ENCODE measurements at regions not wholly inside any gene's neighbourhood (a gene's known extent, or its start where the extent isn't known, plus 50 kb on each side); places are given as distances from the start of the nearest gene placed in this dataset.

GRCh38 chr9:95634114-95634513 is 117.3 kb upstream of the PTCH1 start:
- intact Hi-C loops (cut with micrococcal nuclease): no loop called here
- Histone ChIP-seq H3K9me3 (ENCODE audit: control extremely low read depth in 1 of 3, control insufficient read depth in 2 of 3, insufficient read depth in 1 of 3, low read length in 2 of 3) (peaks cover 0 to 5% (median 0%) of the 10 kb centered on the region in 3 donors), H3K4me1 (ENCODE audit: control insufficient read depth in 2 of 2, insufficient read depth in 2 of 2, low read length in 2 of 2) (no peaks in the 10 kb centered on the region), H3K9ac (ENCODE audit: low read length) (no peak overlapping the region), H2AFZ (ENCODE audit: insufficient read depth, low read depth, low read length, poor library complexity, severe bottlenecking) (no peak overlapping the region), H3K4me3 (ENCODE audit: control extremely low read depth in 1 of 5, extremely low read depth in 1 of 5, insufficient read depth in 1 of 5, low read depth in 2 of 5, low read length in 4 of 5) (no peak overlapping the region), H3K4me2 (replicated peaks; ENCODE audit: low read depth, low read length, poor library complexity, severe bottlenecking) (no peak overlapping the region), H4K20me1 (ENCODE audit: control insufficient read depth, insufficient read depth, low read length, poor library complexity, severe bottlenecking) (no peaks in the 10 kb centered on the region), H3K27ac (ENCODE audit: low read length in 2 of 2) (no peak overlapping the region), H3K27me3 (replicated peaks in 1 of 4; ENCODE audit: control extremely low read depth in 1 of 4, control insufficient read depth in 3 of 4, insufficient read depth in 4 of 4, low read length in 3 of 4) (no peaks in the 10 kb centered on the region), H3K36me3 (replicated peaks in 1 of 2; ENCODE audit: control extremely low read depth in 1 of 2, control insufficient read depth in 1 of 2, extremely low read depth in 1 of 2, insufficient read depth in 2 of 2, low read length in 1 of 2) (no peaks in the 10 kb centered on the region), H3K79me2 (ENCODE audit: control insufficient read depth, insufficient read depth, low read length) (no peaks in the 10 kb centered on the region)
- Mint-ChIP-seq H3K27me3 (peaks cover 26% of the 10 kb centered on the region), H3K9me3 (ENCODE audit: insufficient read depth) (no peaks in the 10 kb centered on the region), H3K4me1 (no peaks in the 10 kb centered on the region), H3K27ac (no peak overlapping the region), H3K4me3 (no peak overlapping the region)
- ChIA-PET POLR2A (no interaction called here), CTCF (interaction anchor here (0.6 kb wide), 1 partner anchor 50 kb away, joined by 6 read pairs; no protein-coding TSS in a partner anchor)
- 100% methylated on average over 1 of the region's 4 CpGs for whole genome bisulfite sequencing (ENCODE audit: insufficient coverage)
- ATAC-seq (ENCODE audit: low read depth) (no peak), DNase-seq (no peak)
- TF ChIP-seq CTCF (IDR thresholded peaks at IDR 0.05) (no peak), EZH2 (IDR thresholded peaks at IDR 0.05; ENCODE audit: borderline replicate concordance, insufficient read depth, low read depth, low read length, poor library complexity, severe bottlenecking) (no peak)

- POLR2A ChIA-PET: no interaction called here
These were observed 112.8 kb upstream of the PTCH1 start for GRCh38 chr9:95629585-95629984.

More at GRCh38 chr9:95629585-95629984, 112.8 kb upstream of the PTCH1 start:
- WGBS (ENCODE audit: insufficient coverage): 88% methylated on average over 5 of the region's 6 CpGs
- no peak for ATAC-seq (ENCODE audit: low read depth)
- no peaks in the 10 kb centered on the region for H4K20me1 ChIP-seq (ENCODE audit: control insufficient read depth, insufficient read depth, low read length, poor library complexity, severe bottlenecking)
- Mint-ChIP-seq H3K4me3 (no peak overlapping the region), H3K9me3 (ENCODE audit: insufficient read depth) (no peaks in the 10 kb centered on the region), H3K27ac (no peak overlapping the region), H3K4me1 (no peaks in the 10 kb centered on the region), H3K27me3 (peaks cover 28% of the 10 kb centered on the region)
- H3K4me2 ChIP-seq (replicated peaks; ENCODE audit: low read depth, low read length, poor library complexity, severe bottlenecking): no peak overlapping the region
- DNase-seq: no peak
- H3K4me1 ChIP-seq (ENCODE audit: control insufficient read depth in 2 of 2, insufficient read depth in 2 of 2, low read length in 2 of 2): no peaks in the 10 kb centered on the region
- intact Hi-C loops (cut with micrococcal nuclease): no loop called here
- no peak overlapping the region for H3K27ac ChIP-seq (ENCODE audit: low read length in 2 of 2)
- no peak for TF ChIP-seq EZH2 (IDR thresholded peaks at IDR 0.05; ENCODE audit: borderline replicate concordance, insufficient read depth, low read depth, low read length, poor library complexity, severe bottlenecking)
- TF ChIP-seq CTCF (IDR thresholded peaks at IDR 0.05): no peak
- no peak overlapping the region for H2AFZ ChIP-seq (ENCODE audit: insufficient read depth, low read depth, low read length, poor library complexity, severe bottlenecking)
- H3K36me3 ChIP-seq (replicated peaks in 1 of 2; ENCODE audit: control extremely low read depth in 1 of 2, control insufficient read depth in 1 of 2, extremely low read depth in 1 of 2, insufficient read depth in 2 of 2, low read length in 1 of 2): no peaks in the 10 kb centered on the region
- no peaks in the 10 kb centered on the region for H3K79me2 ChIP-seq (ENCODE audit: control insufficient read depth, insufficient read depth, low read length)
- peaks cover 0 to 8% (median 2%) of the 10 kb centered on the region in 4 experiments for H3K27me3 ChIP-seq (replicated peaks in 1 of 4; ENCODE audit: control extremely low read depth in 1 of 4, control insufficient read depth in 3 of 4, insufficient read depth in 4 of 4, low read length in 3 of 4)
- CTCF ChIA-PET: no interaction called here
- H3K9ac ChIP-seq (ENCODE audit: low read length): no peak overlapping the region
- H3K9me3 ChIP-seq (ENCODE audit: control extremely low read depth in 1 of 3, control insufficient read depth in 2 of 3, insufficient read depth in 1 of 3, low read length in 2 of 3): peaks cover 0 to 9% (median 0%) of the 10 kb centered on the region in 3 donors
- no peak overlapping the region for H3K4me3 ChIP-seq (ENCODE audit: control extremely low read depth in 1 of 5, extremely low read depth in 1 of 5, insufficient read depth in 1 of 5, low read depth in 2 of 5, low read length in 4 of 5)
